GM12878 (cell line): ENCODE measurements at regions not wholly inside any gene's neighbourhood (a gene's known extent, or its start where the extent isn't known, plus 50 kb on each side); places are given as distances from the start of the nearest gene placed in this dataset.

ENCODE experiments used
- ATAC-seq: fragments of 200-7000 bp; cut with Tn5 transposase; 3 replicates; pipeline ENCODE4 v1.9.1; 2020; ENCODE audit warnings: mild to moderate bottlenecking, moderate library complexity
- BruUV-seq: library from RNA; stranded (reverse); fragments of 400-500 nt; replicated peaks from 2 replicates; lab custom pipeline; 2021; lab: Mats Ljungman, UMichigan
- CTCF ChIA-PET: fragments of 300-600 bp; sonication (Branson Sonifier 250); formaldehyde crosslinking; extraction: SDS; loops from one replicate; lab custom pipeline; 2021; ENCODE audit warnings: inconsistent platforms; lab: Yijun Ruan, JAX
- POLR2A ChIA-PET: fragments of 350-600 bp; formaldehyde crosslinking; extraction: SDS; loops from one replicate; lab custom pipeline; 2021; ENCODE audit warnings: inconsistent platforms; lab: Charles Lee
- RAD21 ChIA-PET: fragments of 300-600 bp; sonication (Branson Sonifier 250); formaldehyde crosslinking; loops from one replicate; lab custom pipeline; 2023; ENCODE audit warnings: antibody characterized with exemption; ENCODE audit not compliant: unreplicated experiment; lab: Charles Lee
- SMC1A ChIA-PET: fragments of 300-600 bp; sonication (Branson Sonifier 250); formaldehyde crosslinking; loops from one replicate; lab custom pipeline; 2023; ENCODE audit not compliant: unreplicated experiment, uncharacterized antibody; lab: Charles Lee
- DNase-seq: peaks from one replicate; pipeline ENCODE4 v3.0.0-alpha.2; 2011; ENCODE audit warnings: low read depth, low spot score
- FAIRE-seq: peaks from 3 replicates; lab custom pipeline; 2011; peaks lifted over from hg19 to GRCh38; lab: Jason Lieb, UNC
- H2AFZ ChIP-seq: 2 replicates; pipeline ENCODE4 v1.6.0; 2011; ENCODE audit warnings: low read depth, low read length, control low read depth; ENCODE audit not compliant: control insufficient read depth
- H3K27ac ChIP-seq: 2 replicates; pipeline ENCODE4 v1.5.1; 2011; ENCODE audit warnings: control low read depth; ENCODE audit not compliant: control insufficient read depth, insufficient read depth
- H3K27me3 ChIP-seq, 2 experiments: replicated peaks in 1 of 2; 2 replicates each; pipeline versions ENCODE4 v1.6.0 to v1.6.1; 2011; ENCODE audit warnings: low read length in 1 of 2; ENCODE audit not compliant: control insufficient read depth in 2 of 2, insufficient read depth in 2 of 2
- H3K36me3 ChIP-seq, 2 experiments: 2 replicates each; pipeline ENCODE4 v1.5.1; 2011; ENCODE audit warnings: low read length in 1 of 2; ENCODE audit not compliant: control insufficient read depth in 2 of 2, insufficient read depth in 2 of 2
- H3K4me1 ChIP-seq: 2 replicates; pipeline ENCODE4 v1.6.1; 2011; ENCODE audit warnings: mild to moderate bottlenecking, low read length, moderate library complexity, mixed read lengths; ENCODE audit not compliant: control insufficient read depth, insufficient read depth
- H3K4me2 ChIP-seq: 2 replicates; pipeline ENCODE4 v1.6.0; 2011; ENCODE audit warnings: control low read depth; ENCODE audit not compliant: control insufficient read depth, insufficient read depth
- H3K4me3 ChIP-seq: fragments of 200-600 bp; sonication (generic); 2 replicates; pipeline ENCODE4 v1.5.1; 2016
- H3K79me2 ChIP-seq: 2 replicates; pipeline ENCODE4 v1.6.0; 2011; ENCODE audit warnings: low read length; ENCODE audit not compliant: control insufficient read depth, insufficient read depth
- H3K9ac ChIP-seq: 2 replicates; pipeline ENCODE4 v1.8.0; 2011; ENCODE audit warnings: low read length, control low read depth, mixed read lengths; ENCODE audit not compliant: control insufficient read depth, insufficient read depth
- H3K9me3 ChIP-seq: replicated peaks from 3 replicates; pipeline ENCODE4 v1.5.1; 2011; ENCODE audit warnings: mild to moderate bottlenecking, low read length; ENCODE audit not compliant: control insufficient read depth, insufficient read depth
- H4K20me1 ChIP-seq: 2 replicates; pipeline ENCODE4 v1.6.0; 2011; ENCODE audit not compliant: control insufficient read depth, insufficient read depth
- BRCA1 ChIP-seq: IDR thresholded peaks from 2 replicates; pipeline ENCODE4 v1.6.1; 2011; ENCODE audit warnings: low read depth, low read length, improper control_type of control experiment
- CHD1 ChIP-seq: IDR thresholded peaks from 2 replicates; pipeline ENCODE4 v1.6.1; 2012; ENCODE audit warnings: low read depth, low read length, improper control_type of control experiment
- CTCF ChIP-seq, 3 experiments: IDR thresholded peaks in 2 of 3; conservative IDR thresholded peaks in 1 of 3; 2 replicates each; pipeline ENCODE4 v1.5.1; 2011; ENCODE audit warnings: low read depth in 3 of 3, low read length in 3 of 3, mild to moderate bottlenecking in 3 of 3, control low read depth in 2 of 3, moderate library complexity in 2 of 3, inconsistent platforms in 1 of 3, mixed read lengths in 1 of 3; ENCODE audit not compliant: control insufficient read depth in 2 of 3, insufficient read depth in 1 of 3; ENCODE audit errors: extremely low read depth in 1 of 3
- DPF2 ChIP-seq: fragments of 450-650 bp; IDR thresholded peaks from 2 replicates; pipeline ENCODE4 v1.6.1; 2017; ENCODE audit warnings: mild to moderate bottlenecking
- FOS ChIP-seq: IDR thresholded peaks from 3 replicates; pipeline ENCODE4 v1.6.1; 2011; ENCODE audit warnings: borderline replicate concordance; ENCODE audit not compliant: insufficient read length; ENCODE audit errors: extremely low read depth
- JUNB ChIP-seq: IDR thresholded peaks from 2 replicates; pipeline ENCODE4 v1.6.1; 2016; ENCODE audit warnings: antibody characterized with exemption, mild to moderate bottlenecking
- MAX ChIP-seq: IDR thresholded peaks from 2 replicates; pipeline ENCODE4 v1.6.1; 2012; ENCODE audit warnings: low read depth, low read length, improper control_type of control experiment
- MLLT1 ChIP-seq: fragments of 450-650 bp; IDR thresholded peaks from 2 replicates; pipeline ENCODE4 v1.6.1; 2016; ENCODE audit warnings: mild to moderate bottlenecking
- MTA2 ChIP-seq: fragments of 450-650 bp; IDR thresholded peaks from 2 replicates; pipeline ENCODE4 v1.6.1; 2016; ENCODE audit warnings: low read depth, mild to moderate bottlenecking, moderate library complexity
- NFYA ChIP-seq: IDR thresholded peaks from 2 replicates; pipeline ENCODE4 v1.6.1; 2011; ENCODE audit warnings: low read depth, mild to moderate bottlenecking, low read length, improper control_type of control experiment, borderline replicate concordance
- NFYB ChIP-seq: IDR thresholded peaks from 2 replicates; pipeline ENCODE4 v1.6.1; 2011; ENCODE audit warnings: low read depth, mild to moderate bottlenecking, low read length, improper control_type of control experiment, moderate library complexity; ENCODE audit not compliant: insufficient read depth
- POLR2AphosphoS2 ChIP-seq: IDR thresholded peaks from 2 replicates; pipeline ENCODE4 v1.6.1; 2011; ENCODE audit warnings: low read depth, mild to moderate bottlenecking, low read length, improper control_type of control experiment, moderate library complexity
- POU2F2 ChIP-seq: IDR thresholded peaks from 3 replicates; pipeline ENCODE4 v1.6.1; 2011; ENCODE audit warnings: low read depth, mild to moderate bottlenecking, low read length, borderline replicate concordance
- RCOR1 ChIP-seq: conservative IDR thresholded peaks from 2 replicates; pipeline ENCODE4 v1.6.1; 2012; ENCODE audit warnings: low read depth, low read length, improper control_type of control experiment
- SMAD1 ChIP-seq: fragments of 450-650 bp; IDR thresholded peaks from 2 replicates; pipeline ENCODE4 v1.6.1; 2018; ENCODE audit warnings: mild to moderate bottlenecking, low read depth; ENCODE audit not compliant: partially characterized antibody
- SREBF1 ChIP-seq: IDR thresholded peaks from 2 replicates; pipeline ENCODE4 v1.6.1; 2012; ENCODE audit warnings: mild to moderate bottlenecking, low read length
- SREBF2 ChIP-seq: IDR thresholded peaks from 2 replicates; pipeline ENCODE4 v1.6.1; 2012; ENCODE audit warnings: mild to moderate bottlenecking, low read length
- STAT3 ChIP-seq: IDR thresholded peaks from 2 replicates; pipeline ENCODE4 v1.6.1; 2011; ENCODE audit warnings: low read depth, low read length, improper control_type of control experiment
- TCF12 ChIP-seq: IDR thresholded peaks from 2 replicates; pipeline ENCODE4 v1.6.1; 2011; ENCODE audit warnings: low read depth, mild to moderate bottlenecking, low read length
- ZNF24 ChIP-seq: fragments of 450-650 bp; IDR thresholded peaks from 2 replicates; pipeline ENCODE4 v1.6.1; 2017; ENCODE audit warnings: antibody characterized with exemption, mild to moderate bottlenecking
- WGBS: methylation state at CpG from one replicate; pipeline ENCODE4 v1.1.6; 2016; ENCODE audit warnings: low lambda C conversion rate; ENCODE audit not compliant: insufficient replicate concordance, insufficient coverage; ENCODE audit errors: missing lambda C conversion rate; 5-methylcytosine and 5-hydroxymethylcytosine counted together
- in situ Hi-C: fragments of 300-500 bp; cut with MboI; formaldehyde crosslinking; loops from 9 replicates; pipeline ENCODE4 v1.14.3; 2018; ENCODE audit warnings: mixed read lengths
- intact Hi-C: fragments of 100-400 bp; cut with micrococcal nuclease; formaldehyde crosslinking; loops from one replicate; pipeline ENCODE4 v1.14.2; 2022; ENCODE audit not compliant: unreplicated experiment

- no peaks in the 10 kb centered on the region for H3K36me3 ChIP-seq
- ChIA-PET RAD21 (no interaction called here), POLR2A (no interaction called here), CTCF (no interaction called here), SMC1A (no interaction called here)
- ATAC-seq = no peak
- no peak overlapping the region for H3K9ac ChIP-seq
- H3K4me1 ChIP-seq = no peaks in the 10 kb centered on the region
- H3K27me3 ChIP-seq = no peaks in the 10 kb centered on the region; a peak in 1 of 4 replicates
- no peaks in the 10 kb centered on the region for H4K20me1 ChIP-seq
- no peak overlapping the region for H3K27ac ChIP-seq
- intact Hi-C loops (no loop called here), in situ Hi-C loops (no loop called here)
- WGBS = 0% methylated on average over 2 of the region's 2 CpGs
- TF ChIP-seq FOS (no peak), JUNB (no peak), TCF12 (no peak), CTCF (IDR thresholded peaks at IDR 0.05 in 2 of 3, conservative IDR thresholded peaks at IDR 0.05 in 1 of 3; ENCODE audit: control insufficient read depth in 2 of 3, extremely low read depth in 1 of 3, insufficient read depth in 1 of 3, low read depth in 3 of 3, low read length in 3 of 3) (no peak), ZNF24 (no peak), DPF2 (no peak), NFYB (no peak), RCOR1 (no peak), NFYA (no peak), SREBF2 (no peak), SREBF1 (no peak), MAX (no peak), MLLT1 (no peak), SMAD1 (no peak), CHD1 (no peak), MTA2 (no peak), POU2F2 (no peak), STAT3 (no peak), BRCA1 (no peak), POLR2AphosphoS2 (no peak)
- no peak for DNase-seq
- no peak overlapping the region for H3K4me3 ChIP-seq
- no peak overlapping the region for H2AFZ ChIP-seq
- FAIRE-seq = no peak
- no TSS peak for BruUV-seq
- H3K79me2 ChIP-seq = no peaks in the 10 kb centered on the region
- H3K9me3 ChIP-seq = no peaks in the 10 kb centered on the region
- no peak overlapping the region for H3K4me2 ChIP-seq
These were observed 82.4 kb upstream of the NAF1 start for GRCh38 chr4:163249042-163249441.
